ENCODE measurements at regions not wholly inside any gene's neighbourhood (a gene's known extent, or its start where the extent isn't known, plus 50 kb on each side); places are given as distances from the start of the nearest gene placed in this dataset.
A peak's percentile ranks its signal among the peaks of the same experiment; 100 is the strongest.
"Not testable (repeated sequence)": the region's sequence is repeated elsewhere in the genome, so short reads cannot be mapped to it uniquely, and the experiment has no call there.

DNA sequence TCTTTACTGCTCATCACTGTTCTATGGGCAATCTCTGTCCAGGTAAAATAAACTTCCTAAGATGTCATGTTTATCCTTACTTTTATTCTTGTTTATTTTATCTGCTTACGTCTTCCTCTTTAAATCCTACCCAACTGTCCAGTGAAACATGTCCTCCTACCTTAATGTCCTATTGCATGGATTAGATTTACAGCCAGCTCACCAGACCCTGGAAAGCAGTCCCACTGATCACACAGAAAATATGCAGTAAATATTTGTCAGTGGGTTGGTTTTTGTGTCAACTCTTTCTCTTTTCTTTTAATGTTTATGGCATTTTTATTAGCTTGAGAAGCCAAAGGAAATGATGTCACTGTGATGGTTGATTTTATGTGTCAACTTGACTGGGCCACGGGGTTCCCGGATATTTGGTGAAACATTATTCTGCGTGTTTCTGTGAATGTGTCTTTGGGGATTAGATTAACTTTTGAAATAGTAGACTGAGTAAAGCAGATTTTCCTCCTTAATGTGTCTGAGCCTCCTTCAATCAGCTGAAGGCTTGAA, 258.3 kb downstream of the SRGAP2C start:
- no peak for DNase-seq

DNA sequence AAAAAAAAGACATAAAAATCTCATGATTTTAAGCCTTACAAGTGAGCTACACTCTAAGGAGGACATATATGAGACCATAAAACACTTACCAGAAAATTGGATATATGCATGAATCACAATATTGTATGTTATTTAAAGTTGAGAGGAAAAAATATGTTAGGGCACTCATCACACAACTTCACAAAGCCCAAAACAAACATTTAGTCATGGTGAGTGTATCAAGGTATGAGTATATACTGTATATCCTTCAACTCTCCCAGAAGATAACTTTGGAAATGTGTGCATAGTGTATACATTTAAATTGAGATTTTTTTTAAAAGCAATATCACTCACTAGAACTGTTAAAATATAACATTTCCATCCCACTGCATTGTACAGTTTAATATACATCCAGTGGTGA, 259.3 kb downstream of the SRGAP2C start:
- DNase-seq = no peak

DNA sequence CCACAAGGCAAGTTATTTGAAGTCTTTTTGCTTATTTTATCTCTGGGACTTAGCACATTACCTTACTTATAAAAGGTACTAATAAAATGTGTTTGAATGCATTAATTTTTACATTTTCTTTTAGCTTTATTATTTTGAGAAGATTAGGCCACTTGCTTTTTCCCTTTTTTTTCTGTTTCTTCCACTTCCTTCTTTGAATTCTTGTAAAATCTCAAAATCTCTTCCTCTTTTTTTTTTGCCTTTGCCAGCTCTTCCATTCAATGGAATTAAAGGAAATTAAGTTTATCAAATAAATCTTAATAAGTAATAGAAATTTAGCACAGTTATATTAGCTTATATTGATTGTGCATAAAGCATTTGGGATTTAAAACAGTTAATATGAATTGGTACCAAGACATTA, 260.9 kb downstream of the SRGAP2C start:
- no peak for DNase-seq

DNA sequence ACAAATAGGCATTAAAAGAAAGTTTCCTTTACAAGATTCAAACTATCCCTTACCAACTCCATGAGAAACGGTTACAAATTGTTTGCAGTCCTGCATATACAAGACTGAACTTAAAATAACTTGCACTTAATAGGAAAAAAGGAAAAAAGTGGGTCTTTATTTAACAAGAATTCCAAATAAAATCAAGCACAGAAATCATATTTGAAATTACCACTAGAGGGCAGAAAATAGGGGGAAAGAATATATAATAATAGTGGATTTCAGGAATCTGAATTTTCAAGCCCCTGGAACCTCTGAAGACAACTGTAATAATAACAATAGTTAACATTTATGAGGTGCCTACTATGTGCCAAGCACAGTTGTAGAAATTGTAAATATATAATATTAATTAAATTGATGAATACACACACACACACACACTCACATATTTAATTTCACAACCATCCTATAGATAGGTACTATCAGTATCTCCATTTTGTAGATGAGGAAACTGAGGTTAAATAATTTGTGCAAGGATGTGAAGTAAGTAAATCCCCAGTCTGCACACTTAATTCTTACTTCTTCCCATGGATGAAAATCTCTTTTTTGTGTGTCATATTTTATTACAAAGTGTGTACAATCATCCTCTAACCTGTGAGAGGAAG, 262.6 kb downstream of the SRGAP2C start:
- DNase-seq = not testable (repeated sequence)

DNA sequence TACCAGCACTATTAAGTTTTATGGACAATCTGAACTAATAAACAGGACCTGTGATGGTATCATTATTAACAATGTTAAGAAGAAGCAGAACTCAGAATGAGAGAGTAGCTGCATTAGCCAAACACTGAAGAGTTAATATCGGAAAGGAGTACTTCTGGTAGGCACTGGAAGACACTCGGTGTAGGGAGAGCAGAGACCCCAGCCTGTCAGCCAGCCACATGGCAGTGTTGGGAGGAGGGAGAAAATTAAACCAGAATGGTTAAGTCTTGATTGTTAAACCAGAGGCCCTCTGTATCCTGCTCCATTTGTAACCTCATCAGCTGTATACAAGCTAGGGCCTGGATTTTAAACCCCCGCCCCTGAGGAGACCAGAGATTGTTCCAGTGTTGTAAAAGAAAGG, 263.3 kb downstream of the SRGAP2C start:
- not testable (repeated sequence) for DNase-seq

DNA sequence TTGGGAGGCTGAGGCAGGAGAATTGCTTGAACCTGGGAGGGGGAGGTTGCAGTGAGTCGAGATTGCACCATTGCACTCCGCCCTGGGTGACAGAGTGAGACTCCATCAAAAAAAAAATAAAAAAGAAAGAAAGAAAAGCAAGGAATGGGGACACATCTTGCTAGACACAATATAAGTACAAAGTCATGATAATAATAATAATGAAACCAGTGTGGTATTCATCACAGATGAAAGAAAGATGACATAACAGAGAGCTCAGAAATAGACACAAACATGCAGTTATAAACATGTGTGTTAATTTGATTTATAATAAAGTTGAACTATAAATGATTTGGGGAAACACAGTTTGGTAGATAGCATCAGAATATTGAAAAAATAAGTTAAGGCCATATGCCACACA, 264.1 kb downstream of the SRGAP2C start:
- no peak for DNase-seq

DNA sequence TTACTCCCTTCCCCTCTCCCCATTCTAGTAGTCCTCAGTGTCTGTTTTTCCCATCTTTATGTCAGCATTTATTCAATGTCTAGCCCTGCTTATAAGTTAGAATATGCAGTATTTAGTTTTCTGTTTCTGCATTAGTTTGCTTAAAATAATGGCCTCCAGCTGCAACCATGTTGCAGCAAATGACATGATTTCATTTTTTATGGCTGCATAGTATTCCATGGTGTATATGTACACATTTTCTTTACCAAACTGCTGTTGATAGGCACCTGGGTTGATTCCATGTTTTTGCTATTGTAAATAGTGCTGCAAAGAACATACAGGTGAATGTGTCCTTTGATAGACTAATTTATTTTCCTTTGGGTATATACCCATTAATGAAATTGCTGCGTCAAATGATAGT, 267.7 kb downstream of the SRGAP2C start:
- DNase-seq = no peak

DNA sequence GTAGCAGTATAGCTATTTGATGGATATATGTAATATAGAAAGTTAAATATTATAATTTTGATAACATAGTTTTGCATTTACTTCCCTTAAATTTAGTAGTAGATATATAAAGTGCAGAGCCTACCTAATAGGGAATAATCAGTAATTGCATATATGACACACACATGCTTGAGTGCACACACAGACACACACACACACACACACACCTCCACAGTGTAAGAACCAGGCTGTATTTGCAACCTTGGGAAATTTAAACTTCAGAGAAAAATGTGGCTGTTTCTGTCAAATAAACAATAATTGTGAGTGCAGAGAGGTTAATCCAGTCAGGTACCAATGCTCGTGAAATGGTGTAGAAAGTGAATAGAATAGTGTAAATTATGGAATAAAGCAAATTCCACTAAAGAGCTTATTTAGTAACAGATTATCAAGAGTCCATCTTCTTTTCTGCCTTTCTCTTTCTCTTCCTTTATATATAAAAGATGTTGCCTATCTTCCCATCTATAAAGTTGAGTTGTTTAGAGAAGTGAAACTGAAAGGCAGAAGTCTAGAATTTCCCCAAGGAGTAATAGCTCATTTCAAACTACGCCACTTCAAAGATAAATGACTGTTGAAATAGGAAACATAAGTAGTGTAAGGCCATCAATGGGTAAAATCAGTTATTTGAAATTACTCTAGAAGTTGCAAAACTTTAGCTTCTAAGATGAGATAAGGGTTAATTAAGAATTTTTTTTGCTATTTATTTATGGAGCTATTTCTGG, 273.7 kb downstream of the SRGAP2C start:
- no peak for DNase-seq

DNA sequence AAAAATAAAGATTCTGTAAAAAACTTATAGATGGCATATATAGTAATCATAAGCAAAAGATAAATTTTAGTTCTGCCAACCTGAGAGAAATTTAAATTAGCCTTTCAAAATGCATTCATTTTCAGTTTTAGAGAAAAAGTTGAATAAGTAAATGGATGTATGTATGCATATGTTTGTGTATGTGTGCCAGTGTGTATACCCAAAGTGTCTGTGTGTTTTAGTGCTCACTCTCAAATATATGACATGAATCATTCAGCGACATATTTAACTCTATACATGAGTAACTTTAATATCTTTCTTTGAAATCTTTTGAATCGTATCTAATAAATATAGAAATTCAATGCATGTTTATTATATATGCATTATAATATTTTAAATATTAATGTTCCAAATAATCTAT, 274.5 kb downstream of the SRGAP2C start:
- no peak for DNase-seq

DNA sequence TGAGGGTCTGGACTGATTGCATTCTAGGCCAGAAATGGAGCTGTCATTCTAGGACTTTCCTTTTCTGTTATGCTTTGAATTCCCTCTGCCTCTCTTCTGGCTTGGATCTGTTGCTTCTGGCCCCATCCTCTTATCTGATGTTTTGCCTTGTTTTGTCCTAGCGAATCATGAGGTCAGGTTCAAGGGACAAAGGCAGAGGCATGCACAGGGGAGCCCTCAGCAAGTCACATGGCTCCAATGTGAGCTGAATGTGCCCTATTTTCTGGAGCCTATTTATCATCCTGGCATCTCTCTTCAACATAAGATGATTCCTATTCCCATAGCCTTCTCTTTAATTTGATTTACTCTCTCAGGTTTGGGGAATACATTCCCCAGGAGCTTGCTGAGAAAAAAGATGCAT, 284.6 kb downstream of the SRGAP2C start:
- DNase-seq = not testable (repeated sequence)

DNA sequence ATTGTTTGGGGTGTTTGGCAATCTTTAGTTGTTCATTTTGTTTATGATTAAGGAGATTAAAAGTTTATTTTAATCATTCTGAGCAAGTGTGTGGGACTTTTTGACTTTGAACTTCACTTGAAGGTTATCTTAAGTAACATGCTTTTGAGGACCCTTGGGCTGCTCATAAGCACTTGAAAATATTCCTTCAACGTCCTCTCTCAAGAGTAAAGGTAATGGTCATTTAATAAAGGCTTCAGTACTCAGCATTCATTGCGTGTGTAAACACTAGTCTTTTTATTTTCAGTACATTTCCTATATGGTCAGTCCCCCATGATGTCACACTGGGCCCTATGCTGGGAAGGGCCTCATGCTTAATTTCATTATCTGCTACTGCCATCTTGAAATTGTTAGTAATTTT, 285.6 kb downstream of the SRGAP2C start:
- DNase-seq = not testable (repeated sequence)

DNA sequence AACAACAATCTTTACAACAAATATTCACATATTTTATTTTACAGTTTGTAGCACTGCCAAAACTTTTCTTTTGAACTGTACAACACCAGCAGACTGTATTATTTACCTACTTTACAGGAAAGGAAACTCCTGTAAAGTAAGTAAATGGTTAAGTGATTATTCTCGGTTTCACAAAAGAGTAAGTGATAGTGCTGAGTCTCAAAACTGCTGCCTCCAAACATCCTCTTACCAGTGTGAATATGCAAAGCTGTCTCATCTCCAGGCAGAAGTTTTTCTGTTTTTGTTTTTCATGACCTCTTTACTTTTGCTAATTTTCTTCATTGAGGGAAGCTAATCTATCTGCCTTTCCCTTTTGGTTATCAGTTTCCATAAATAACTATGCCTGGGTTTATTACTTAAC, 286.7 kb downstream of the SRGAP2C start:
- no peak for DNase-seq

DNA sequence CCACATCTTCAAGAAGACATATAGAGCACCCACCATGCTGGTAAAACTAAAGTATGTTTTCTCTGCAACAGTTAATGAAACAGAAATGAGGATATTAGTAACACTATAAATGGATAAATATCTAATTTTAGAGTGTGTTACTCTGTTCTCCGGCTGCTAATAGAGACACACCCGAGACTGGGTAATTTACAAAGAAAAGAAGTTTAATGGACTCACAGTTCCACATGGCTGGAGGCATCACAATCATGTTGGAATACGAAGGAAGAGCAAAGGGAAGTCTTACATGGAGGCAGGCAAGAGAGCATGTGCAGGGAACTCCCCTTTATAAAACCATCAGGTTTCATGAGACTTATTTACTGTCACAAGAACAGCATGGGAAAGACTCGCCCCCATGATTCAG, 287.2 kb downstream of the SRGAP2C start:
- DNase-seq = no peak

DNA sequence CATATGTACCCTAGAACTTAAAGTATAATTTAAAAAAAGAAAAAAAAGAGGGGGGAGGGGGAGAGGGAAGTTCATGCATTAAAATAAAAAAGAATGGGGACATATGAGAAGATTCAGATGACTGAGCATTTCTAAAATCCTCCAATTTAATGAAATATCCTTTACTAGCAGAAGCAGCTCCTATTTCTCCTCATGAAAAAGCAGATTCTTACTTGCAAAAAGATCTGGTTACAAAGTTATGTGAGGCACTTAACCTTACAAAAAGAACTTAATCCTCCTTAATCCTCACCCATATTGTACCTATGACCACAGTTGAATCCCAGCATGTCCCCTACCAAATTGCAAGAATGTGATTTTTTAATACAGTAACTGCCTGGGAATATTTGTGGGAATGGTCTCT, 298.5 kb downstream of the SRGAP2C start:
- DNase-seq = no peak

DNA sequence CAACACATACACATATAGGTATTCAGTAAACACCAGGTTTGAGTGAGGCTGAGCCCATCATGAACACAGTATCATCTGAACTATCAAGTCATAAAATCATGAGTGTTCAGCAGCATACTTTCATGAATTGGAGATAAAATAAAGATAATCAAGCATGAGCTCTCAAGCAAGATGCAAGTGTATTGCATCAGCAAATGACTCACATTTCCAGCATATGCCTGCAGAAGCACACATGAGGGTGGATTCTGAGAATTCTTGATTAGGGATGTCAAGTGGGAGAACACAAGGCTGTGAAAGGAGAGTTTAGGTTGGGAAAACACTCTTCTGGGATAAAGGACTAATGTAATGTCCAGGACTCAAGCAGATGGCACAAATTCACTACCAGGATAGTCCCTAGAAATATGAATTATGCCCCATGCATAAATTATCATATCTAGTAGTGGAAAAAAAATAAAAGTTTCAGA, 299.2 kb downstream of the SRGAP2C start:
- DNase-seq = no peak

DNA sequence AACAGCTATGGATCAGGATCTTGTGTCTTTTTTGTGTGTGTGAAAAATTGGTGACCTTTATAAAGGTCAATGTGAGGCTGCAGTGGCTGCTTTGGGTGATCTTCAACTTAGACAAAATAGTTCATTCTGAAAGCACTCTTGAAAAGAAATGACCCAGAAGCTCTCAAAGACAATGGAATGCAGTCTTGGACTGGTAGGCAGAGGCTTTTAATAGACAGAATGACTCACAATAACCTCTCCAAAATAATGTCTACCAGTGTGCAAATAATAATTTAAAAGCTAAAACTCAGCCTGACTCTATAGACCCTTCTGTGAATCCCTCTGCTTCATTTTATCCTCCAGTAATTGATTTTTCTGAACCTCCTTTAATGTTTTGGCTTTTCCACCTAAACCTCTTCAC, 310.0 kb downstream of the SRGAP2C start:
- not testable (repeated sequence) for DNase-seq

DNA sequence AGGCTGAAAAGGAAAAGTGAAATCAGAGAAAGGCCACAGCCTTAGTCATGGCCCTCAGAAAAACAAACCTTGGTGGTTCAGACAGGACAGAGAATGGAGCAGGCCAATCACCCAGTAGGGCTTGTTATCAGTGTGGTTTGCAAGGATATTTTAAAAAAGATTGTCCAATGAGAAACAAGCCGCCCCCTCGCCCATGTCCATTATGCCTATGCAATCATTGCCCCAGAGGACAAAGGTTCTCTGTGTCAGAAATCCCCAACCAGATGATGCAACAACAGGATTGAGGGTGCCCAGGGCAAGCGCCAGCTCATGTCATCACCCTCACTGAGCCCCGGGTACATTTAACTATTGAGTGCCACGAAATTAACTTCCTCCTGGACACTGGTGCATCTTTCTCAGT, 326.7 kb downstream of the SRGAP2C start:
- not testable (repeated sequence) for DNase-seq

DNA sequence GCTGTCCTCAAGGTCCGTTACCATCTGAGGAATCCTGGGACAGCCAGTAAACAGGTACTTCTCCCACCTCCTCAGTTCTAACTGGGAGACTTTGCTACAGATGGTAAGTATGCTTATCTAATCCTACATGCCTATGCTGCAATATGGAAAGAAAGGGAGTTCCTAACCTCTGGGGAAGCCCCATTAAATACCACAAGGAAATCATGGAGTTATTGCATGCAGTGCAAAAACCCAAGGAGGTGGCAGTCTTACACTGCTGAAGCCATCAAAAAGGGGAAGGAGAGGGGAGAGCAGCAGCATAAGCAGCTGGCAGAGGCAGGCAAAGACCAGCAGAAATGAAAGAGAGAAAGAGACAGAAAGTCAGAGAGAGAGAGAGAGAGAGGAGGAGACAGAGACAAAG, 327.1 kb downstream of the SRGAP2C start:
- DNase-seq = not testable (repeated sequence)

DNA sequence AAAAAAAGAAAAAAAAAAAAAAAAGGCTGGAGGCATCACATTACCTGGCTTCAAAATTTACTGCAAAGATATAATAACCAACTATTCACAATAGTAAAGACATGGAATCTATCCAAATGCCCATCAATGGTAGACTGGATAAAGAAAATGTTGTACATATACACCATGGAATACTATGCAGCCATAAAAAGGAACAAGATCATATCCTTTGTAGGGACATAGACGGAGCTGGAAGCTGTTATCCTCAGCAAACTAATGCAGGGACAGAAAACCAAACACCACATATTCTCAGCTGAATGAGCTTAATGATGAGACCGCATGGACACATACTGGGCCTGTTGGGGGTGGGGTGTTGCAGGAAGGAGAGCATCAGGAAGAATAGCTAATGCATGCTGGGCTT, 330.5 kb downstream of the SRGAP2C start:
- DNase-seq = no peak

DNA sequence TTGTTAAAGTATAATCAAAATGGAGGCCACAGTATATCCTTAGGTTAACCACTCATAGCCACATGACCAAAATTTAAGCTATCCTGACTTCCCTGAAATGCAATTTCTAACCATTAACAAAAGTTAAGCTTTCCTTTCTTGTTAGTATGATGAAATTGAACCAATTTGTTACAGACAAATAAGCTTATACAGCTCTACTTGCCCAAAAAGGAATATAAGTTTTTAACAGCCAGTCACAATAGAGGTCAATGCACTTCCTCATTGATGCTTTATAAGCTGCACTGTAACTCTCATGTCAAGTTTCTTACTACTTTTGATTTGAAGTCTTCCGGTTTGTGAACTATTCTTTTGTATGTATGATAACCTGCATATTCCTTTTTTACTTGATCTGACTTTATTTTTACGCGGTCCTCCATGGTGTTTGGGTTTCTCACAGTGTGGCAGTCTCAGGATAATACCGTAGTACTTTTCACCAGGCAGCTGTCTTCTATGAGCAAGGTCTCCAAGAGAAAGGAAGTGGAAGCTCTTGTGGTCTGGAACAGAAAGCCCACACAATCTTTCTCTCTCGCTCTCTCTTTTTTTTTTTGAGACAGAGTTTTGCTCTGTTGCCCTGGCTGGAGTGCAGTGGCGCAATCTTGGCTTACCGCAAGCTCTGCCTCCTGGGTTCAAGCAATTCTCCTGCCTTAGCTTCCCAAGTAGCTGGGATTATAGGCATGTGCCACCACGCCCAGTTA, 331.6 kb downstream of the SRGAP2C start:
- DNase-seq = no peak

DNA sequence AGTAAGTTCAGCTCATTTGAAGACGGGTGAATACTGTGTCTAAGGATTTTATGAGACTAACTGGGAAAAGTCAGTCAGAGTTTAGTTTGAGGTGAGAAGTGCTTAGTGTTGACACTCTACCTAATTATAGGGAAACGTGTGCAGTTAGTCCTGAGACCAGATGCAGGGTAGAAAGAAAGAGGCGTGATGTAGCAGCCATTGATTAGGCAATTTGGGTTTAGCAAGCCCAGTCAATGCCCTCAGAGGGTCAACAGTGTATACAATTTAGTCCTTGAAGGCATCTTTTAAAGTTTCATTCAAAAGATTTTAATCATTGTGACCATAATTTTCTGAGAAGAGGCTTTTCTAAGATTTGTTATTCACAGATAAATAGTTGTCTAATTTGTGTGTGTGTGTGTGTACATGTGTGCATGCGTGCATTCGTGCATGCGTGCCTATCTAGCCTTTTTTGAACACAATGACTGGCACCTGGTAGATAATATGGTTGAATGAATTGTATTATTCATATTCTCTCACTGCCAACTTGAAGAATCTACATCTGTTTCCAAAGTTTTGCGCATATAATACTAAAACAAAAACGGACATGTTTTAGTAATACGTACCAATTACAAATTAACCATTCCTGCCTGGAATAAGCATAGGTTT, 332.9 kb downstream of the SRGAP2C start:
- no peak for DNase-seq

DNA sequence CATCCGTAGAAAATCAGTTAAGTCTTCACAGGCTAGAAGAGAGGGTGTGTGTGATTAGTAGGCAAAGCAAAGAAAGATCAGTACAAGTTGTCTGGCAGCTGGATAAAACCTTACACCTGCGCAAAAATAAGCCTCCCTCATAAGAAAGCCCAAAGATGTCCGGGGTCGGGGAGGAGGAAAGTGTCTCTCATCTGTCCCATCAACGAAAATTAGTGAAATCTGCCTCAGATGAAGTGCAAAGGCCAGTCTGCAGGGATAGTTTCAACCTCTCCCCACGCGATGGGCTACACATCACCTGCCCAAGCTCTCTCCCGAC, 333.9 kb downstream of the SRGAP2C start:
- DNase-seq = no peak

DNA sequence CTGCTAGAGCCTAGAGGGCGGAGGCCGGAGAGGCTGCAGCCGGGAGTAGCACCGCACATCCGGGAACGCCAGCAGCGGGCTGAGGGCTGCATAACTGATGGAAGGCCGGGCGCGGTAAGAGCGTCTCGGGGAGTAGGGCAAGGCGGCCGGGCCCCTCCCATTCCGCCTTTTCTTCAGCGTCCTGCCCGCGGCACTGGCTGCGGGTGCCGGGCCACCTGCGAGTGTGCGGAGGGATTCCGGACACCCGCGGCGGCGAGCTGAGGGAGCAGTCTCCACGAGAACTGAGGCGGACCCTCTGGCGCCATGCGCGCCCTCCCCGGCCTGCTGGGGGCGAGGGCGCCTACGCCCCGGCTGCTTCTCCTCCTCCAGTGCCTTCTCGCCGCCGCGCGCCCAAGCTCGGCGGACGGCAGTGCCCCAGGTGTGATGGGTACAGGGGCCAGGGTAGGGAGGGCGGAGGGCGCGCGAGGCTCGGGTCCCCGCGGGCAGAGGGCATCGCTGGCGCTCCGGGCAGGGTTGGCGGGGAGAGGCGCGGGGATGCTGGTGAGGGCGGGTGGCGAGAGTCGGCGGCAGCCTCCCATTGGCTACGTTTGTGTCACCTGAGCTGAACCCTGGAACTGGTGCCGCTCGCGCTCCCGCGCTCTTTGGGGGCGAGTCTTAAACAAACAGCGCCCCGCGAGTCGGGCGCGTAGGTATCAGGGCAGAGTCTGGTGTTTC, 334.4 kb downstream of the SRGAP2C start:
- DNase-seq = peak; percentile 65
